NCI-H187 treated with DMSO at 0.1 percent for 48 hours (cell line): ENCODE measurements at regions not wholly inside any gene's neighbourhood (a gene's known extent, or its start where the extent isn't known, plus 50 kb on each side); places are given as distances from the start of the nearest gene placed in this dataset.

Experiments used
- DNase-seq: peaks from one replicate; lab custom pipeline; 2025; lab: John Stamatoyannopoulos, UW

GRCh38 chr5:99133921-99134320, 205.1 kb upstream of the CHD1 start:
- no peak for DNase-seq

- DNase-seq = no peak
These were observed 201.1 kb upstream of the CHD1 start for GRCh38 chr5:99129768-99130501.

GRCh38 chr5:99122976-99123375, 194.2 kb upstream of the CHD1 start:
- DNase-seq = no peak

GRCh38 chr5:99119326-99119725, 190.5 kb upstream of the CHD1 start:
- no peak for DNase-seq

GRCh38 chr5:99116526-99116925, 187.7 kb upstream of the CHD1 start:
- no peak for DNase-seq

- DNase-seq = no peak
These were observed 181.1 kb upstream of the CHD1 start for GRCh38 chr5:99109894-99110293.

GRCh38 chr5:99105216-99105615, 176.4 kb upstream of the CHD1 start:
- no peak for DNase-seq

GRCh38 chr5:99104538-99105132, 175.8 kb upstream of the CHD1 start:
- no peak for DNase-seq

GRCh38 chr5:99102073-99102697, 173.4 kb upstream of the CHD1 start:
- DNase-seq = no peak

GRCh38 chr5:99099691-99100090, 170.9 kb upstream of the CHD1 start:
- no peak for DNase-seq

- DNase-seq = no peak
These were observed 161.2 kb upstream of the CHD1 start for GRCh38 chr5:99089822-99090549.

GRCh38 chr5:99088309-99088708, 159.5 kb upstream of the CHD1 start:
- no peak for DNase-seq

- no peak for DNase-seq
These were observed 154.4 kb upstream of the CHD1 start for GRCh38 chr5:99083197-99083596.

GRCh38 chr5:99081711-99082110, 152.9 kb upstream of the CHD1 start:
- DNase-seq = no peak

GRCh38 chr5:99076723-99077640, 148.2 kb upstream of the CHD1 start:
- DNase-seq = no peak

GRCh38 chr5:99072846-99073245, 144.0 kb upstream of the CHD1 start:
- DNase-seq = no peak

GRCh38 chr5:99070822-99071221, 142.0 kb upstream of the CHD1 start:
- no peak for DNase-seq

- DNase-seq = no peak
These were observed 141.6 kb upstream of the CHD1 start for GRCh38 chr5:99070362-99070761.

- DNase-seq = no peak
These were observed 140.3 kb upstream of the CHD1 start for GRCh38 chr5:99068944-99069650.

GRCh38 chr5:99063737-99064136, 134.9 kb upstream of the CHD1 start:
- DNase-seq = no peak

GRCh38 chr5:99061711-99062110, 132.9 kb upstream of the CHD1 start:
- DNase-seq = no peak
